ENCODE measurements at regions not wholly inside any gene's neighbourhood (a gene's known extent, or its start where the extent isn't known, plus 50 kb on each side); places are given as distances from the start of the nearest gene placed in this dataset.

- no peaks in the 10 kb centered on the region for H3K79me2 ChIP-seq (ENCODE audit: control insufficient read depth, insufficient read depth, low read length)
- H3K27me3 ChIP-seq (ENCODE audit: control insufficient read depth in 2 of 2, insufficient read depth in 2 of 2, low read length in 2 of 2): no peaks in the 10 kb centered on the region
- H3K4me3 ChIP-seq: no peak overlapping the region
- POLR2A ChIA-PET: interaction anchor here (1.7 kb wide), 1 partner anchor 10 kb away, joined by 6 read pairs; no protein-coding TSS in a partner anchor
- TF ChIP-seq STAT6 (CRISPR knock-in tag; IDR thresholded peaks at IDR 0.05) (no peak), LEF1 (IDR thresholded peaks at IDR 0.05) (no peak), RBBP5 (IDR thresholded peaks at IDR 0.05; ENCODE audit: borderline replicate concordance, insufficient read depth, low read length, poor library complexity, severe bottlenecking) (no peak), HNRNPL (IDR thresholded peaks at IDR 0.05; ENCODE audit: low read depth, low read length) (no peak), NEUROD1 (IDR thresholded peaks at IDR 0.05; ENCODE audit: borderline replicate concordance, low read depth, low read length, partially characterized antibody) (no peak), GTF2F1 (IDR thresholded peaks at IDR 0.05; ENCODE audit: low read depth, low read length) (no peak), CXXC5 (CRISPR knock-in tag; IDR thresholded peaks at IDR 0.05) (no peak), CCNT2 (IDR thresholded peaks at IDR 0.05; ENCODE audit: borderline replicate concordance, extremely low read depth, insufficient read length, low read depth, low read length) (no peak)
- no TSS peak for BruUV-seq (replicated peaks)
- H2AFZ ChIP-seq (ENCODE audit: low read depth, low read length): no peak overlapping the region
- no peaks in the 10 kb centered on the region for H3K36me3 ChIP-seq (ENCODE audit: control insufficient read depth, insufficient read depth, low read length)
- ATAC-seq: no peak
- DNase-seq (ENCODE audit: extremely low read depth in 1 of 4, low spot score in 3 of 4): no peak
- no peaks in the 10 kb centered on the region for H3K9me3 ChIP-seq (replicated peaks; ENCODE audit: control insufficient read depth, insufficient read depth, low read depth, low read length)
- H3K4me1 ChIP-seq (replicated peaks in 1 of 2; ENCODE audit: control insufficient read depth in 2 of 2, insufficient read depth in 2 of 2, low read length in 2 of 2): no peaks in the 10 kb centered on the region
- in situ Hi-C loops (cut with MboI): no loop called here
- no peaks in the 10 kb centered on the region for H3K9me1 ChIP-seq (ENCODE audit: control insufficient read depth, insufficient read depth, low read length)
- H4K20me1 ChIP-seq (replicated peaks; ENCODE audit: control insufficient read depth, insufficient read depth, low read length): no peaks in the 10 kb centered on the region
- no peak overlapping the region for H3K27ac ChIP-seq (ENCODE audit: extremely low read depth, low read depth, low read length)
- intact Hi-C loops (cut with micrococcal nuclease): no loop called here
- no peak overlapping the region for H3K4me2 ChIP-seq (ENCODE audit: insufficient read depth, low read length)
- no peak overlapping the region for H3K9ac ChIP-seq (ENCODE audit: insufficient read depth in 1 of 2, low read depth in 2 of 2, low read length in 2 of 2)
- CTCF ChIA-PET (ENCODE audit: low intra/inter-chr PET ratio): no interaction called here
- WGBS (ENCODE audit: insufficient coverage, low coverage, missing lambda C conversion rate): 50% methylated on average over 1 of the region's 1 CpG
- FAIRE-seq: no peak
These were observed 436.7 kb downstream of the ZEB2 start for GRCh38 chr2:144083211-144083610.
